ENCODE measurements at regions not wholly inside any gene's neighbourhood (a gene's known extent, or its start where the extent isn't known, plus 50 kb on each side); places are given as distances from the start of the nearest gene placed in this dataset.

GRCh38 chr13:44104969-44105368 lies 225.3 kb downstream of the LACC1 start:
- no peak for TF ChIP-seq CTCF (IDR thresholded peaks at IDR 0.05)
- TF ChIP-seq POLR2A (IDR thresholded peaks at IDR 0.05), result no peak
- no peak for DNase-seq
- Histone ChIP-seq H3K4me3 (no peak overlapping the region), H3K27me3 (peaks cover 0 to 5% of the 10 kb centered on the region in 2 donors), H3K4me1 (peaks cover 0 to 3% of the 10 kb centered on the region in 2 donors), H3K36me3 (no peaks in the 10 kb centered on the region), H3K27ac (no peak overlapping the region), H3K9me3 (no peaks in the 10 kb centered on the region)
- intact Hi-C loops (cut with DNase I; ENCODE audit: low total_unique reads), result no loop called here

- H3K9me3 ChIP-seq, result no peaks in the 10 kb centered on the region
- H3K4me3 ChIP-seq, result no peak overlapping the region
- peak overlapping the region; percentile 47 to 55 for H3K27ac ChIP-seq
- no peaks in the 10 kb centered on the region for H3K36me3 ChIP-seq
- TF ChIP-seq POLR2A (IDR thresholded peaks at IDR 0.05), result no peak
- no peak for TF ChIP-seq CTCF (IDR thresholded peaks at IDR 0.05)
- H3K27me3 ChIP-seq, result peaks cover 0 to 5% of the 10 kb centered on the region in 2 donors
- DNase-seq, result peak in 1 of 2 donors; percentile 47
- intact Hi-C loops (cut with DNase I; ENCODE audit: low total_unique reads), result no loop called here
- peaks cover 0 to 3% of the 10 kb centered on the region in 2 donors for H3K4me1 ChIP-seq
These were observed 226.8 kb downstream of the LACC1 start for GRCh38 chr13:44106266-44107152.

- Histone ChIP-seq H3K4me1 (peaks cover 0 to 3% of the 10 kb centered on the region in 2 donors), H3K27ac (peak overlapping the region in 1 of 2 donors; percentile 37), H3K4me3 (no peak overlapping the region), H3K27me3 (no peaks in the 10 kb centered on the region), H3K9me3 (no peaks in the 10 kb centered on the region), H3K36me3 (no peaks in the 10 kb centered on the region)
- TF ChIP-seq CTCF (IDR thresholded peaks at IDR 0.05), result no peak
- no peak for TF ChIP-seq POLR2A (IDR thresholded peaks at IDR 0.05)
- intact Hi-C loops (cut with DNase I; ENCODE audit: low total_unique reads), result no loop called here
- DNase-seq, result no peak
These were observed 227.8 kb downstream of the LACC1 start for GRCh38 chr13:44107357-44108121.

- Histone ChIP-seq H3K4me1 (peaks cover 0 to 3% of the 10 kb centered on the region in 2 donors), H3K4me3 (no peak overlapping the region), H3K27me3 (no peaks in the 10 kb centered on the region), H3K27ac (peak overlapping the region in 1 of 2 donors; percentile 45), H3K9me3 (no peaks in the 10 kb centered on the region), H3K36me3 (no peaks in the 10 kb centered on the region)
- TF ChIP-seq POLR2A (IDR thresholded peaks at IDR 0.05) (no peak), CTCF (IDR thresholded peaks at IDR 0.05) (no peak)
- intact Hi-C loops (cut with DNase I; ENCODE audit: low total_unique reads), result no loop called here
- DNase-seq, result peak in 1 of 2 donors; percentile 44
These were observed 228.7 kb downstream of the LACC1 start for GRCh38 chr13:44108331-44108858.

Measured in uterus (tissue), 3 donors.